ENCODE measurements at regions not wholly inside any gene's neighbourhood (a gene's known extent, or its start where the extent isn't known, plus 50 kb on each side); places are given as distances from the start of the nearest gene placed in this dataset.

DNA sequence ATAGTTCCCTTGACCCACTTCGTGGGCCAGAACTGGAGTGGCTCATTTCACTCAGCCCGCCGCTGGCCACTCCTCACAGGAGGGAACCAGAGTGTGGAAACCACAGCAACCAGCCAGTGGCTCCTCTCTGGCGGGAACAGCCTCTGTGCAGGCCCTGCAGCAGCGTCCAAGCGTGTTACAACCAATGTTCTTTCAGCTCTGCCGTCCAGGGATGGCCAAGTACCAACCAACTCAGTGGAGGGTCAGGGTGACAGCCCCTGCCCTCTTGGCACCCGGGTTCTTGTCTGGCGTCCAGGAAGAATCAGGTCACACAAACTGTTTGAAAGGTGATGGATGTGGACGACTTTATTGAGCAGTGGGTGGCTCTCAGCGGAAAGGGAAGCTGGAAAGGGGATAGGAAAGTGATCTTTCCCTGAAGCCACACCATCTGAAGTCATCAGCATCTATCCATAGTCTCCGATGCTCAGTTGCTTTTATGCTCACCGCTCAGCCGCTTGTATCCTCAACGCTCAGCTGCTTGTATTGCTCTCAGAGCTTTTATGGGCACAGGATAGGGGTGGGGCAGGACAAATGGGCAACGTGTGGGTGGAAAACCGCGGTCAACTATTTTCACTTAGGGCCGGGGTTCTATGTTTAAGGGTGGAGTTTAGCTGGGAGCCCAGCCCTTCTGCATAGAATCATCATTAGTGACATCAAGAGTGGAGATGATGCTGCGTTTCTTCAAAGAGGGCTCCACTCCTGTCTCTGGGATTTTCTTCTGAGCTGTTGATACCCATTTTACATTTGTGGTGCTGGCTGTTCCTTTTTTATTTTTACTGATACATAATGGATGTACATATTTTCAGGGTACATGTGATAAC is 250.2 kb downstream of the RRAGC start:
- H3K4me1 Mint-ChIP-seq (ENCODE audit: low read depth): no peaks in the 10 kb centered on the region
- POLR2A ChIA-PET: no interaction called here
- intact Hi-C loops (cut with micrococcal nuclease): loop anchor here (10.0 kb wide), 1 partner anchor 205 kb away; no protein-coding TSS in a partner anchor
- H3K27me3 Mint-ChIP-seq: peaks cover 11% of the 10 kb centered on the region
- DNase-seq: no peak
- no peak overlapping the region for H3K4me3 Mint-ChIP-seq
- CTCF ChIA-PET: interaction anchor here (1.0 to 1.9 kb wide), 4 partner anchors 22 to 226 kb away, joined by 3 to 6 read pairs (median 4); no protein-coding TSS in a partner anchor
- no peaks in the 10 kb centered on the region for H3K9me3 Mint-ChIP-seq
- H3K27ac Mint-ChIP-seq: no peak overlapping the region
- H3K36me3 Mint-ChIP-seq: no peaks in the 10 kb centered on the region

DNA sequence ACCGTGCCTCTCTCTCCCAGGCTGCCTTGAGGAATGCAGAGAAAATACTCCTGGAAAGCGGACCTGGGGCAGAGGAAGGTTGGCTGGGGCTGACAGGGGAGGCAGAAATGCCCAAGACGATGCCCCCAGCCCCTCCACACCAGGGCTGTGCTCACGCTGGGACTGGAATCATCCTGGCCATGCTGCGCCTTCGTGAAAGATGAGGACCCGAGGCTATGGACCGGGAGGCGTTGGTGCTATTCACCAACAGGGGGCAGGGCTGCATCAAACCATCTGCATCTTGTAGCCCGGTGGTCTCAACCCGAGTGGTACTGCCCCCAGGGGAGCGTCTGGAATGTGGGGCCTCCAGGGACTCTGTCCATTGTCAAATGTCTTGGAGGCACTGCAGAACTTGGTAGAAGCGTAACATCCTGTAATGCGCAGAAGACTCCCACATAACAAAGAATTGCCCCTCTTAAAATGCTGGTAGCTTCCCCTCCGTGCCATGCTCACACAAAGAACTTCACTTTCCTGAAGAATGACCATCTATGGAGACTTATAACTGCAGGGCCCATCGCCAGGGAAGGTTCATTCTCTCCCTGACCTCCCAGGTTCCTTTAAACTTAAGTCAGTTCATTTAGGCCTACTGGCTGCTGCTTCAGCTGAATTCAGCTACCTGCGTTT is 251.2 kb downstream of the RRAGC start:
- peak; percentile 27 for DNase-seq
- ChIA-PET CTCF (interaction anchor here (1.0 to 1.9 kb wide), 3 partner anchors 118 to 227 kb away, joined by 3 to 6 read pairs (median 4); no protein-coding TSS in a partner anchor), POLR2A (no interaction called here)
- H3K27ac Mint-ChIP-seq: no peak overlapping the region
- no peaks in the 10 kb centered on the region for H3K4me1 Mint-ChIP-seq (ENCODE audit: low read depth)
- H3K4me3 Mint-ChIP-seq: no peak overlapping the region
- H3K9me3 Mint-ChIP-seq: no peaks in the 10 kb centered on the region
- intact Hi-C loops (cut with micrococcal nuclease): no loop called here
- peaks cover 11% of the 10 kb centered on the region for H3K27me3 Mint-ChIP-seq
- no peaks in the 10 kb centered on the region for H3K36me3 Mint-ChIP-seq

DNA sequence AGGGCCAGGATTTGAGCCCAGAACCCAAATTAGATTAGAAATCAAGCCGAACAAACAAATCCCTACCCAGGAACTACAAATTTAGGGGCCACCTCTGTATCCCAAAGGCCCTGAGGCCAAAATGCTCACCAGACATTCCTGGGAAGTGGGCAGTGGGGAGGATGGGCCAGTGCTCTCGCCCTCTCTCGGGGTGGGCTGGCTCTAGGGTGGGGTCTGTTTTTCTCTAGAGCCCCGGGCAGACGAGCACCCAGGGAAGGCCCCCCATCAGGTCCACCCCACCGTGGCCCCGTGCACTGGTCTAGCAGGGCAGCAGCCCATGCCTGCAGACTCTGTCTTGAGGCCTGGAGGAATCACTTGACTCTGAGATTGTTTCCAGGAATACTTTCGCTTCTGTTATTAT is 252.0 kb downstream of the RRAGC start:
- POLR2A ChIA-PET: no interaction called here
- CTCF ChIA-PET: no interaction called here
- H3K27me3 Mint-ChIP-seq: peaks cover 11% of the 10 kb centered on the region
- no peaks in the 10 kb centered on the region for H3K36me3 Mint-ChIP-seq
- intact Hi-C loops (cut with micrococcal nuclease): no loop called here
- DNase-seq: no peak
- no peak overlapping the region for H3K27ac Mint-ChIP-seq
- H3K4me1 Mint-ChIP-seq (ENCODE audit: low read depth): no peaks in the 10 kb centered on the region
- no peak overlapping the region for H3K4me3 Mint-ChIP-seq
- no peaks in the 10 kb centered on the region for H3K9me3 Mint-ChIP-seq

DNA sequence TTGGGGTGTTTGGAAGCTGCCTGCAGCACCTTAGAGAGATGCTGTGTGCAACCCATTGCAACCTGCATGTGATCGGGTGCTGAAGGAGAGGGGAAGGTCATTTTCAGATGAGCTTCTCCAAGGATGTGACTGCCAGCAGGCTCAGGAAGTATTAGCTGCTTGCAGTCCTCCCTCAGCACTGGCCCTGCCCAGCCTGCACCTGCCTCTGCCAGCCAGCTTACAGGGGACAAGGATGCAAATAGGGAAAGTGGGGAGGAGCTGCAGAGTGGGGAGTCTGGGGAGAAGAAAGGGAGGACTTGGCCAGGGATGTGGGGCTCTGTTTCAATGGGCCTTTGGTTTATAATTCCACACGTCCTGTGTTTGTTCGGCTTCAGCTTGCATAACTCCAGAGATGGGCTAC is 254.5 kb downstream of the RRAGC start:
- DNase-seq: no peak
- intact Hi-C loops (cut with micrococcal nuclease): no loop called here
- CTCF ChIA-PET: interaction anchor here (0.7 to 1.4 kb wide), 2 partner anchors 72 to 230 kb away, joined by 3 to 4 read pairs; no protein-coding TSS in a partner anchor

DNA sequence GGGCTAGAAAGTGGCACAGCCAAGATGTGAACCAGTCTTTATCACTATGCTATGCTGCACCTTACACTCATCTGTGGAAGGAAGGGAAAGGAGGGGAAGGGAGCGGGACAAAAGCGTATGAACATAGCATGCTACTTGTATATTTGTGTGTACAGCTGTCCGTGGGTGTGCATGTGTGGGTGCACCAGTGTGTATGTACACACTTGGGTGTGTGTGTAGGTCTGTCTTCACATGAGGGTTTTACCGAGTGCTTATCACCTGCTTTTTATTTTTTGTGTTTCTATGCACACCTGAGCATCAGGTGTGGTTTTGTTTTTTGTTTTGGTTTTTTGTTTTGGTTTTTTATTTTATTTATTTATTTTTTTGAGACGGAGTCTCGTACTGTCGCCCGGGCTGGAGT is 255.7 kb downstream of the RRAGC start:
- Mint-ChIP-seq H3K4me1 (ENCODE audit: low read depth) (no peaks in the 10 kb centered on the region), H3K27me3 (peaks cover 9% of the 10 kb centered on the region), H3K36me3 (no peaks in the 10 kb centered on the region), H3K9me3 (no peaks in the 10 kb centered on the region), H3K27ac (no peak overlapping the region), H3K4me3 (no peak overlapping the region)
- DNase-seq: no peak
- intact Hi-C loops (cut with micrococcal nuclease): no loop called here
- ChIA-PET POLR2A (no interaction called here), CTCF (no interaction called here)

More for the DNA sequence above, 254.5 kb downstream of the RRAGC start:
- POLR2A ChIA-PET: interaction anchor here (0.6 kb wide), 1 partner anchor 840 kb away, joined by 3 read pairs; no protein-coding TSS in a partner anchor
- H3K36me3 Mint-ChIP-seq: no peaks in the 10 kb centered on the region
- peaks cover 12% of the 10 kb centered on the region for H3K27me3 Mint-ChIP-seq
- no peaks in the 10 kb centered on the region for H3K4me1 Mint-ChIP-seq (ENCODE audit: low read depth)
- no peaks in the 10 kb centered on the region for H3K9me3 Mint-ChIP-seq
- H3K4me3 Mint-ChIP-seq: no peak overlapping the region
- no peak overlapping the region for H3K27ac Mint-ChIP-seq

DNA sequence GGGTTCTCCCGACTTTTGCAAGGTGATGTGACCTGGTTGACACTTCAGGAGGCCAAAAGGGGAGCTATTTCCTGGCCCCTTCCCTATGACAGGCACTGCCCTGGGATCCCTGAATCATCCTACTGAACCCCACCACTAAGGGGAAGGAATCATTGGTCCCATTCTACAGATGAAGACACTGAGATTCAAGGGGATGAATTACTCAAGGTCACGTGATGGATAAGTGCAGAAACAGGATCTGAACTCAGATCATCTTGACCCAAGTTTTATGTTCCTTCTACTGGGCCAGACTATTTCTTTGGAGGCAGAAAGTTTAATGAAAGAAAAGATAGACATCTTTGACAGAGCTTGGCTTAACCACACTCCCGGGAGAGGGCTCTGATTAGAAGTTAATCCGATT is 258.7 kb downstream of the RRAGC start:
- no peaks in the 10 kb centered on the region for H3K36me3 Mint-ChIP-seq
- ChIA-PET POLR2A (no interaction called here), CTCF (interaction anchor here (1.0 kb wide), 1 partner anchor 10 kb away, joined by 4 read pairs; no protein-coding TSS in a partner anchor)
- no peak overlapping the region for H3K4me3 Mint-ChIP-seq
- no peaks in the 10 kb centered on the region for H3K9me3 Mint-ChIP-seq
- DNase-seq: no peak
- H3K4me1 Mint-ChIP-seq (ENCODE audit: low read depth): no peaks in the 10 kb centered on the region
- H3K27ac Mint-ChIP-seq: no peak overlapping the region
- intact Hi-C loops (cut with micrococcal nuclease): no loop called here
- H3K27me3 Mint-ChIP-seq: peaks cover 16% of the 10 kb centered on the region

DNA sequence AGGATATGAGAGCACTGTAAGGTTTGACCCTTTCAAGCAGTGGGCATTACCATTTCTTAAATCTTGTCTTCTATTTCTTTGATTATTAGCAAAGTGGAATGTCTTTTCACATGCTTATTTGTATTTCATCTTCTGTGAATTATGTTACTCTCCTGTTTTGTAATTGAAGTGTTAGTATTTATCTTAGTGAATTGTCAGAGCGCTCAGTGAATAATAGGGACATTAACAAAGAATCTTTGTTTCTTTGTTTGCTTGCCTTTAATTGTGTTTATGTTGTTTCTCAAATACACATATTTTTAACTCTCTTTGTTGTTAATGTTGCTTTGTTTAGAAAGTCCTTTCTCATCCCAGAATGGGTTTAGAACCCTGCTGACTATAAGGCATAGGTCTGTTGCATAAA is 259.3 kb downstream of the RRAGC start:
- no peak for DNase-seq
- POLR2A ChIA-PET: no interaction called here
- Mint-ChIP-seq H3K4me3 (no peak overlapping the region), H3K27me3 (peaks cover 19% of the 10 kb centered on the region), H3K4me1 (ENCODE audit: low read depth) (no peaks in the 10 kb centered on the region), H3K36me3 (peaks cover under 1% of the 10 kb centered on the region), H3K9me3 (peaks cover 1% of the 10 kb centered on the region), H3K27ac (no peak overlapping the region)
- intact Hi-C loops (cut with micrococcal nuclease): no loop called here
- CTCF ChIA-PET: interaction anchor here (1.0 kb wide), 1 partner anchor 10 kb away, joined by 4 read pairs; no protein-coding TSS in a partner anchor

DNA sequence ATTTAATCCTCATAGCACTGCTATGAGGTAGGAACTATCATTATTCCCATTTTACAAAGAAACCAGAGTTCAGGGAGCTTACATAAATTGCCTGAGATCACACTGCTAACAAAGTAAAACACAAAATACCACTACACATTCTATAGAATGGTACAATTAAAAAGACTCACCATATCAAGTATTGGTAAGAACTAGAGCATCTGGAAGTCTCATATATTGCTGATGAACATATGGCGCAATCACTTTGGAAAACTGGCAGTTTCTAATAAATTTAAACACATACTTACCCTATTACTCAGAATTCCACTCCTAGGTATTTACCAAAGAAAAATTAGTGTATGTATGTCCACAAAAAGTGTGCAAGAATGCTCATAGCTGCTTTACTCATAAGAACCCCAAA is 261.5 kb downstream of the RRAGC start:
- Mint-ChIP-seq H3K27ac (no peak overlapping the region), H3K27me3 (peaks cover 29% of the 10 kb centered on the region), H3K36me3 (peaks cover 5% of the 10 kb centered on the region), H3K4me1 (ENCODE audit: low read depth) (no peaks in the 10 kb centered on the region), H3K9me3 (peaks cover 19% of the 10 kb centered on the region), H3K4me3 (no peak overlapping the region)
- POLR2A ChIA-PET: no interaction called here
- CTCF ChIA-PET: no interaction called here
- no peak for DNase-seq
- intact Hi-C loops (cut with micrococcal nuclease): no loop called here

DNA sequence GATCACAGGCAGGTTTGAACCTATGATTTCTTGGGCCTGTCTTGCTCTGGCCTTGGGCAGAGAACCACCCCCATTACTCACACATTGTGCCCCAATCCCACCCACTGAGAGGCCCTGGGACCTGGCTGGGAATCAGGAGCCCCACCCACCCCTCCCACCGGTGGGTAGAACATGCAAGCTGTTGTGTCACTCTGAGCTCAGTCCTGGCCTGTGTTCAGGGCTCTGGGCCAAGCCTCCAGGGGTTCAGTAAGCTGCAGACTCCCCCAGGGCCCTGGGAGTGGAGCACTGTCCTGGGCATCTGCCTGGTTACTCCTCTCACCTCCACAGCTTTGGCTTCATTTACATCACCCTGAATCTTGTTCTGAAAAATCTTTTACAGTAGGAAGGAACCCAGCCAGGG is 270.5 kb downstream of the RRAGC start:
- Mint-ChIP-seq H3K9me3 (peaks cover 13% of the 10 kb centered on the region), H3K27ac (no peak overlapping the region), H3K36me3 (peaks cover 3% of the 10 kb centered on the region), H3K4me1 (ENCODE audit: low read depth) (peaks cover 4% of the 10 kb centered on the region), H3K4me3 (no peak overlapping the region), H3K27me3 (peaks cover 7% of the 10 kb centered on the region)
- intact Hi-C loops (cut with micrococcal nuclease): loop anchor here (5.0 to 10.0 kb wide), 2 partner anchors 246 to 562 kb away; no protein-coding TSS in a partner anchor
- ChIA-PET POLR2A (no interaction called here), CTCF (interaction anchor here (0.6 kb wide), 1 partner anchor 18 kb away, joined by 3 read pairs; no protein-coding TSS in a partner anchor)
- DNase-seq: no peak

DNA sequence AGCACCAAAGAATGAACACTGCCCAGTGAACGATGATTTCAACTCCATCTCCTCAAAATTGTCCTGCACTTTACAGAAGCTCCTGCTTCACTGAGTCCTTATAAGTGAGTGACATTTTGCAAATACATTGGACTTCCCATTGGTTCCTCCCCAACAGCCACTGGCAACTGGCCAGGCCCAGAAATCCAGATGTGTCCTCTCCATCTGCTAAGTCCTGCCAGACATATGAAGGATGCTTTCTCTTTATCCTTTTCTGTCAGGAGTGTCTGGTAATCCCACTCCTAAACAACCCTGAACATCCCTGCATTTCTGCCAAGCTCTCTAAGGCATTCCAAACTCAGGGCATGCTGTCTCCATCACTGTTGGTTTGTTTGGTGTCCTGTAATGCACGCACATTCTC is 271.8 kb downstream of the RRAGC start:
- Mint-ChIP-seq H3K36me3 (peaks cover 3% of the 10 kb centered on the region), H3K9me3 (peaks cover 4% of the 10 kb centered on the region), H3K4me1 (ENCODE audit: low read depth) (peaks cover 4% of the 10 kb centered on the region), H3K27me3 (peaks cover 3% of the 10 kb centered on the region), H3K27ac (no peak overlapping the region), H3K4me3 (no peak overlapping the region)
- CTCF ChIA-PET: interaction anchor here (0.9 to 1.5 kb wide), 5 partner anchors 14 to 726 kb away, joined by 3 to 5 read pairs (median 4); no protein-coding TSS in a partner anchor
- POLR2A ChIA-PET: no interaction called here
- DNase-seq: no peak
- intact Hi-C loops (cut with micrococcal nuclease): loop anchor here (2.0 to 10.0 kb wide), 3 partner anchors 97 to 560 kb away; no protein-coding TSS in a partner anchor

DNA sequence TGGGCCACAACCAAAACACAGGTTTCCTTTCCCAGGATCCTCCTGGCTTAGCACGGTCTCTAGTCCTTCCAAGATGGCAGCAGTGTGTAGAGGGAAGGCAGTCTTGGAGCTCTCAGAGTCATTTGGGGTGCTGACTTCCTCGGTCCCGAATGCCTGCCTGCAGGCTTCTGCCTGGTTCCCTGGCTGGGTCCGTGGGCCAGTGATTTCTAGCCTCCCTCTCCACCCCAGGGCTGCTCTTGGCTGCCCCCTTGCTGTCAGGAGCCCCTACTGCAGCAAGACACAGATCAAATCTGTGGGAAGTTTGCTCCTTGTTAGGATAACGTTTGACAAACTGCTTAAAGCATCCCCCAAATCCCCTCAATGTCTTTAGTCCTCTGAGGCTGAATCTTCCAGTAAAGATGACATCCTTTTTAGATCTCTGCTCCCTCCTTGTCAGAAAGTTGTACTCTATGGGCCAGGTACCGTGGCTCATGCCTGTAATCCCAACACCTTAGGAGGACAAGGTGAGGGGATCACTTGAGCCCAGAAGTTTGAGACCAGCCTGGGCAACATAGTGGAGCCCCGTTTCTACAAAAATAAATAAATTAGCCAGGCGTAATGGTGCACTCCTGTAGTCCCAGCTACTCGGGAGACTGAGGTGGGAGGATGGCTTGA is 272.5 kb downstream of the RRAGC start:
- Mint-ChIP-seq H3K27ac (no peak overlapping the region), H3K9me3 (no peaks in the 10 kb centered on the region), H3K27me3 (peaks cover 3% of the 10 kb centered on the region), H3K4me1 (ENCODE audit: low read depth) (peaks cover 4% of the 10 kb centered on the region), H3K4me3 (no peak overlapping the region), H3K36me3 (no peaks in the 10 kb centered on the region)
- intact Hi-C loops (cut with micrococcal nuclease): loop anchor here (2.0 to 10.0 kb wide), 3 partner anchors 96 to 560 kb away; no protein-coding TSS in a partner anchor
- CTCF ChIA-PET: interaction anchor here (0.6 to 1.5 kb wide), 10 partner anchors 10 to 725 kb away, joined by 3 to 5 read pairs (median 3); no protein-coding TSS in a partner anchor
- POLR2A ChIA-PET: no interaction called here
- peak; percentile 68 for DNase-seq

DNA sequence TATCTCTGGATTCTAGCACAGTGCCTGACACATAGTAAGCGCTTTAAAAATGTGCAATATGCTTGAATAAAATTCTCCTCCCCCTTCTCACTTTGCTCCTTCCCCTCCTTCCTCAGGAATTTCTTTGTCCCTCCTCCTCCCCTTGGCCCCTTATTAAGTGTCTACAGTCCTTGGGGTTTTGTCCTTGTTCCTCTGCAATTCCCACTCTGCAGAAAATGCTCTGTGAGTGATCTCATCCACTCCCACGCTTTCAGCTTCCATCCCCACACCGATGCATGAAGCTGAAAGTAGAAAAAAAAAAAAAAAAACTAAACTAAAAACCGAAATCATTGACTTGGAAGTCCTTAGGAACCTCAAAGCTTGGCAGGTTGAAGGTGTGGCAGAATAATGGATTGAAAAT is 273.6 kb downstream of the RRAGC start:
- Mint-ChIP-seq H3K4me3 (no peak overlapping the region), H3K36me3 (no peaks in the 10 kb centered on the region), H3K4me1 (ENCODE audit: low read depth) (peaks cover 4% of the 10 kb centered on the region), H3K9me3 (no peaks in the 10 kb centered on the region), H3K27ac (no peak overlapping the region), H3K27me3 (peaks cover 5% of the 10 kb centered on the region)
- DNase-seq: no peak
- ChIA-PET POLR2A (no interaction called here), CTCF (interaction anchor here (1.2 to 1.4 kb wide), 2 partner anchors 11 to 15 kb away, joined by 3 read pairs; no protein-coding TSS in a partner anchor)
- intact Hi-C loops (cut with micrococcal nuclease): loop anchor here (2.0 to 10.0 kb wide), 3 partner anchors 95 to 559 kb away; no protein-coding TSS in a partner anchor

Data from activated CD4-positive, alpha-beta memory T cell treated with anti-CD3 and anti-CD28 coated beads for 36 hours (primary cell).